GM21360 (cell line): ENCODE measurements at regions not wholly inside any gene's neighbourhood (a gene's known extent, or its start where the extent isn't known, plus 50 kb on each side); places are given as distances from the start of the nearest gene placed in this dataset.

ENCODE experiments used
- ATAC-seq: cut with Tn5 transposase; IDR thresholded peaks from one replicate; pipeline ENCODE4 v1.9.1; 2021; ENCODE audit warnings: mild to moderate bottlenecking, moderate library complexity; ENCODE audit not compliant: unreplicated experiment

DNA sequence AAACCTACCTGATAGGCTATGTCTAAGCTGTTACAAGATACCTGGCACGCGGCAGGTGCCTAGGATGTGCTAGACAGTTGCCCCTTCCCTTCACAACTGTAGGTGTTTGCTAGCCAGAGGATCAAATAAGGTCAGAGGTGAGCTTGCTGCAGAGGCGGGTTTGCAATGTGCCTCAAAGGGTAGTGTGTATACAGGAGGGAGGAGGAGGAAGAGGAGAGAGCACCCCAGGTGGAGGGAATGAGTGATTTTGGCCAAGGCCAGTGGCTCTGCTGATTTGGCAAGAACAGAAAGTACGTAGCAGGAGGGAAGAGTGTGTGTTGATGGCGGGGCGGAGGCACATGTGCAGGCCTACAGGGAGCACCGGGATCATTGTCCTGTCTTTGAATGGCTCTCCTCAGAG lies 236.5 kb downstream of the HAUS1 start:
- ATAC-seq = no peak

DNA sequence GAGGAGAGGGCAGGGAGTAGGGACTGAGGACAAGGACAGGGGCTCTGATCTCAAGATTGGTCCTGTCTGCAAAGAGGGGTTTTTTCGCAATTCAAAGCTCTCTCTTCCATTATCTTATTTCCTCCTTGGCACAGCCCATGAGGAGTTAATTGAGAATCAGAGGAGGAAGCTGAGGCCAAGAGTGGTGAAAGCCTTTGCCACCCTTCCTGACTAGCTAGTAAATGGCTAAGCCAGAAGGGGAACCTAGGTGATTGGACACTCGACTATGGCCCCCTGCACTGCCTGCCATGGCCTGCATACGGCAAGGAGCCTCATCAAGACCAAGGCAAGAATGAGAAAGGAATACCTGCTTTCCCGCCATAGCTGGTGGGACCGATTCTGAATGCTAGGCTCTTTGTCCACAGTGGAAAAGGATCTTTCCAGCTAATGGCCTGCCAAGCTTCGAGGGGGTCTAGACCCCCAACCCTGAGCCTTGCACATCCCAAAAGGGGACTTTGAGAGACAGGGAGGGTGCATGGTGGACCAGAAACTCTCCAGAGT lies 237.9 kb downstream of the HAUS1 start:
- no peak for ATAC-seq

DNA sequence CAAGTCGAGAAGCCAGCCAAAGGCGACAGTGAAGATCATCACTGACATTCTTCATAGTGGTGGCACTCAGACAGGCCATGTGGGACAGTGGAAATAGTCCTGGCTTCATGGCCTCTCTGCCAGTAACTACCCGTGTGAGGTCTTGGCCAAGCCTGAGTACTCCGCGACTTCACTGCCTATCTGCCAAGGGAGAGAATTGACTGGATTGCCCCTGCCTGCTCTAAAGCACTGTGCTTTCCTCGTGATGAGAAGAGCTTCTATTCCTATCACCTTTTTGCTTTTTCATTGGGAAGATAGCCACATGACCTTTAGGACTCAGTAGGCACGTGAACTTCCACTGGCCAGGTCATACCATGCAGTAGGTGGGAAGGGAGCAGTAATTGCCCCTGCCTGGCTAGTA lies 239.3 kb downstream of the HAUS1 start:
- no peak for ATAC-seq

DNA sequence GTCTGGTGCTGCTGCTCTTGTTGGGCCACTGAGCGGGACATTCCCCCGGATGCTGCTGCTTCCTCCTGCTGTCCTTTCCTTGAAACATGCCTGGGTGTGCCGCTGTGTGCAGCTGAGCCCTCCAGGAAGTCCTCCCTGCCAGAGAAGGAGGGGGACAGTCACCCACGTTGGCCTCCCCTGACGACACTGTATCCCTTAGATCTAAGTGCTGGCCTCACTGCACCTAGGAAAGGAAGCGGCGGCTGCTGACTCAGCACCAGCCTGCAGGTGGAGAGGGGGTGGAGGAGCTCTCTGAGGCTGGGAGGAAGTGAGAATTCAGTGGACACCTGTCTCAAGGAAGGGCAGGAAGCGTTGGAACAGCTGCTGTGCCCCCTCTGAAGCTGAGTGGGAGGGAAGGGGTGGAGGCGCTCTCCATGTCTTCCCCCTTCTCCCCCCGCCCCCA lies 239.8 kb downstream of the HAUS1 start:
- no peak for ATAC-seq

DNA sequence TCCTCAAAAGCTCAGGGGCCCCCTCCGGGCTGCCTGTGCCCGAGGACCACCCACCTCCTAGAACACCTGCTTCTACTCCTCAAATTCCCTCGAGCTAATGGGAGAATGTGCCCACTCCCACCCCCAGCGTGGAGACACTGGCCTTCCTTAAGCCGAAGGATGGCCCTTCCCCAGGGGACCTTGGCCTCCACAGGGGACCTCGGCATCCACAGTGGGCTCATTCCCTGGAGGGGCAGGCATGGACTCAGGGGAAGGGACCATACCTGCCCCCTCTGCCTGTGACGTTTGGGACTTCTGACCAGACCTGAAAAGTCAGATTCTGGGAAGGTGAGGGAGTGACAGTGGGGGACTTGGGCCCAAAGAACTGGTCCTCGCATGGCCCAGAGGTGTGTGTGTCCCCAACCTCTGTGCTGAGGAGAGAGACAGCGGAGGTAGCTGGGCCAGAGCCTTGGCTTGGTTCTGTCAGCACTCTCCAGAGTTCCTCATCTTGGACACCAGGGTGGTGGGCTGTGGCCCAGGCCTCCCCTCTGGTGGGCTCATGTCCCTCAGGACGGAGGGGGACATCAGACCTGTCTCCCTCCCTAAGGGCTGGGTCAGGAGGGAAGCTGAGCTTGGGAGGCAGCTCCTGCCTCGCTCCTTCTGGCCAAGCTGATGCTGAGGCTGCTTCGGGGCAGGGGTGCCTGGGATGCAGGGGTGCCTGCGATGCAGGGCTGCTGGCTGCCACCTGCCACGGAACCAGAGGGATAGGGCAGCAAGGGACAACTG lies 240.4 kb downstream of the HAUS1 start:
- ATAC-seq = no peak

DNA sequence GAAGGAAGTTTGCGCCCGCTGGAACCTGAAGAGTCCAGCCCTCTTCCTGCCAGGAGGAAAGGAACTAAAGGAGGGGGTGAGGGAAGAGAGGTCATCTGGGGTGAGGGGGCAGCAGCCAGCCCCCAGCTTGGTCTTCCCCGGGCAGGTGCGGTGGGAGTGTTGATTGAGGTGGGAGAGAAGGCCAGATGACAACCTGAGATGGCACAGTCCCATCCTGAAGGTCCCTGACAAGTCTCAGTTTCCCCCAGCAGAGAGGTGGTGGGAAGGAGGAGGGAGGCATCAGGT lies 240.9 kb downstream of the HAUS1 start:
- no peak for ATAC-seq

DNA sequence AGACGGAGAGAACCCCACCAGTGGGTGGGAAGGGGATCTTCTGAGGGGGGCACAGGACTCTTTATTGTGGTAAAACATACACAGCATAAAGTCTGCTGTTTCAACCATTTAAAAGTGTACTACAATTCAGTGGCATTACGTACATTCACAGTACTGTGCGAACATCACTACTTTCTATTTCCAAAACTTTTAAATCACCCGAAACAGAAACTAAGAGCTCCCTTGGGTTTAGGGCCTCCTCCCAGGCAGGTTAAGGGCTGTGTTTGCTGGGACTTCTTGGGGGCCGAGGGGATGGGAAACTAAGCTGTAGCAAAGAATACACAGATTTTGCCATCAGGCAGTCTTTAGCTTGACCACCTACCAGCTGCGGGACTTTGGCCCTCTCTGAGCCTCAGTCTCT lies 242.0 kb downstream of the HAUS1 start:
- no peak for ATAC-seq

DNA sequence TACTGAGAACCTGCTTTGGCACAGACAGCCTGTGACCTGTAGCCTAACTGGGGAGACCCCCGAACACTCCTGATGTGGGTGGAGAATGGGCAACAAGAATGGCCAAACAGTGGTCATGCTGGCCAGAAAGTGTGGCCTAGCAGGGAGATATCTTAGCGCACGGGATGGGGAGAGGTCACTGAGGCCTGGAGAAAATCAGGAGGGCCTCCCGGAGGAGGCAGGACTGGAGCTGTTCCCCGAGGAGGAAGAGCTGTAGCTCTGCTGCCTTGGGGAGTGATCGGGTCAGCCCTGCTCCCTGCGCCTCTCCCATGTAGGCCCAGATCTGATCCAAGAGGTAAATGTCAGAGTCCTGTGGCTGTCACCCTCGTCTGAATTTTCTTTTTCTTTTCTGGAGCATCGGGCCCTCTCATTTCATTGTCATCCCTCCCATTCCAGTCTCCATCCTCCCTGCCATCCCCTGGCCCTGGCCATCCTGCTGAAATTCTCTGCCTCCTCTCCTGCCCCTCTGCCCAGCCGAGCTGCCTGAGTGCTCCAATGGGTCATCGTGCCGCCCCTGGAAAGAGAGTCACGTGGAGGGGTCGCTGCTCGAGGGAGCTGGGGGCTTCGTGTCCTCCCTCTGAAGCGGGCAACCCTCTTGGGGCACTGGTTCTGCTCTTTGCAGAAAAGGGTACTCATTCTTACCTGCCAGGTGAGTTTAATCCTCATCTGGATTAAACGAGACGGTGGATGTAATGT lies 242.9 kb downstream of the HAUS1 start:
- no peak for ATAC-seq

DNA sequence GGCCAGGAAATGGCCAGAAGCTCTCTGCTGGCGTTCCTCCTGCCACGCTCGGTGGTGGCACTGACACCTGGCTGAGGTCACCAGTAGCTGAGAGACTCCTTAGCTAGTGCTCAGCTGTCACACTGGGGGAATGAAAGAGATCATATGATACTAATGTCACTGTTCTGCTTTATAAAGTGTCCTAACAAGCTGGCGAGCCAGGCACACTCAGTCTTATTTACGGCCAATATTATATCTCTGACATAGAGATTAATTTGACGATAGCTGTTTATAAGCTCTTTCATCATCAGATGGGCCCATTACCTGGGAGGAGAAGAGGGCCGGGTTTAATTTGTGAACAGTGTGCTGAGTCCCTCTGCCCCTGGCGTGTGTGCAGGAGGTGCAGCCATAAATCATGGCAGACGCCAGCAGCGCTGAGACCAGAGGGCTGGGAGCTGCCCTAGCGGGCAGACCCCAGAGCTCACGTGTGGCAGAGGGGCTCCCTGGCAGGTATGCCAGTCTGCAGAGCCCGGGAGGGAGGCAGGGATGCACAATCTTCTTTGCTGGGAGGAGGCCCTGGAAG lies 246.5 kb downstream of the HAUS1 start:
- ATAC-seq = no peak

DNA sequence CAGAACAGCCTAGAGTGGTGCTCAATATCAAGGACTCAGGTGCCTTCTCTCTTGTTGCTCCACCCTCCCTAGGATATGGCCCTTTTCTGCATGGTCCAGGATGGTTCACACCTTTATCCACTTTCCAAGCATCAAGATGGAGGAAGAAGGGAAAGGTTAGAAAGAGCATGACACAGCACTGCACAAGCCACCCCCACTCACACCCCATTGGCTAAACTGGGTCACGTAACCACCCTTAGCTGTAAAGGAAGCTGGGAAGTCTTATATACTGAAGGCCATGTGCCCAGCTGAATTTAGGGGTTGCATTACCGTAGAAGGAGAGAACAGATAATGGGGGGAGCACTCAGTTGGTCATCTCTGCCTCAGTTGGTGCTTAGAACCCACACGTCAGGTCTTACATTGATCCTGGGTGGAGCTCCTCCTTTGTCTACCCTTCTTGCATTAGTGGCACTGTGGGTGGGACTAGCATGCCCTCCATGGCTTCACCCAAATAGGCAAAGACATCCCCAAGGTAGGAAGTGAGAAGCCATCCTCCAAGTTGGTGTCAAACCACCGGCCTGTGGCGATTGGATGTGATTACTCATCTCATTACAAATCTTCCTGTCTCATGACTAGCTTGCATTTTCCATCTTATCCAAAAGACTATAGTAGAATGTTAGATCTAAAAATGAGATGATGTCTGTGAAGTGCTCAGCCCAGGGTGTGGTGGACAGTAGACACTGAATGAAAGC lies 248.5 kb downstream of the HAUS1 start:
- no peak for ATAC-seq

DNA sequence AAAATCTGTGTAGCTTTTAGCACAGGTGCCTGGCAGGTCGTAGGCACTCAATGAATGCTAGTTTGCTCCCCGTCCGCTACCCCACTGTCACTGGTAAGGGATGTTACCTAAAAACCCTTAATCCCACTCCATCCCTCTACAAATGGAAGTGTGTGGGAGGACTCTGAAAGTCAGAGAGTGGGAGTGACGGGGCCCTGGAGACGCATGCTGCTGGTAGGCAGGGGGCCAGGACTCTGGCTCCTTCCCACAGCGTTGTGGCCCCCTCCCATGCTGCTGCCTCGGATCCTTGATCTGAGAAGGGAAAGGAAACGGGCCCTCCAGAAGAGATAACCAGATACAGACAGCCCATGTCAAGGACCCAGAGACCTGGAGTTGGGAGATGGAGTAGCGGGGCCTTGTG lies 249.3 kb downstream of the HAUS1 start:
- no peak for ATAC-seq

DNA sequence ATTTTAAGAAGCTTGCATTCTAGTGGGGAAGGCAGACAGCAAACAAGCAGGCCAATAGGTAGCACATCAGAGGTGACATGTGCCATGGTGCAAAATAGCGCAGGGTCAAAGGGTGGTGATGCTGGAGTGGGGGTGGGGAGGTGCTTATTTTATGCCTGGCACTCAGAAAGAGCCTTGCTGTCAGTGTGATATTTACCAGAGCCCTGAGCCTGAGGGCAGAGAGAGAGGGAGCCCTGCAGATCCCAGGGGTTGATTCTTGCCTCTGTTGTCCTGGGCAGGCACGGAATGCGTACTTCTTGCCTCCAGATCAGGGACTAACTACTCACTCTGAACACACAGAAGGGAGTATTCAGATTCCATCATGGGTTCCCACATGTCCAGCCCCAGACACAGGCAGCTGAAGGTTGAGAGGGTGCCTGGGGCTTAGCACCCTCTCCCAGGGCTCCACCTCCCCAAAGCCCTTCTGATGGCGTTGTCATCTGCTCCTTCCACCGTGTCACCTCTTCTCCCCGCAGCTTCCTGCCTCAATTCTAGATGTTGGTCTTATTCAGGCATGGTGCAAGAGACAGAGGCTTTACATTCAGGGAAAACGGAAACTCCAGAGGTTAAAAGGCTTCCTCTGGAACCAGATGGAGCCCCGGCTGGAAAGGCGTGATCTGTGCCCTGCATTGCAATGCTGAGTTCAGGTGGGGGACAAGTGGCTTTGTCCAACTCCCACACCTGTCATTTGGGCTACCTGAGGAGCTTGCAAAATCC lies 252.3 kb downstream of the HAUS1 start:
- no peak for ATAC-seq

DNA sequence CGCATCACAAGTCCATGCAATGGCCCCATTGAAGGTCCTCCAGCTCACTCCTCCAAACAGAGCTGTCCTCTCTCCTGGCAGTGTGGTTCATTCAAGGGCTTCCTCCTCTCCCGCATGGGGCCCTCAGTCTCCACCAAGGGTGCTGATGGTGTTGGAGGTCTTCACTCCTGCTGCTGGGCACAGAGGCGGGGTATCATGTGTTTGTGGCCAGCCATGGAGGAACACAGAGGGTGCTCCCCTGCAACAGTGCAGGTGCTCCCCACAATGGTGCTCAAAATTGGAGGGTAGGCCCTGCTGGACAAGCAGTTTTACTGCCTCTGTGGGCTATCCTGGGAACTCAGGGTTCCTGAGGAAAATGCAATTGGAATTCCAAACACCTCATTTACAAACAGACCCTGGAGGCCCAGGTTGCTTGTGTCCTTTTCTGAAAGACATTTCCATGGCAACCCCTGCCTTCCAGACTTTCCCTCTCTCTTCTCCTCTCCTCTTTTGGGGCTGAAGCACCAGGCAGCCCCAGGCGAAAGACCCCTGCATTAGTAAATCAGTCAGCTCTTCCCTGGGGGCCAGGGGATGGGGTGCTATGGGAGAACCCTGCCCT lies 256.0 kb downstream of the HAUS1 start:
- no peak for ATAC-seq

DNA sequence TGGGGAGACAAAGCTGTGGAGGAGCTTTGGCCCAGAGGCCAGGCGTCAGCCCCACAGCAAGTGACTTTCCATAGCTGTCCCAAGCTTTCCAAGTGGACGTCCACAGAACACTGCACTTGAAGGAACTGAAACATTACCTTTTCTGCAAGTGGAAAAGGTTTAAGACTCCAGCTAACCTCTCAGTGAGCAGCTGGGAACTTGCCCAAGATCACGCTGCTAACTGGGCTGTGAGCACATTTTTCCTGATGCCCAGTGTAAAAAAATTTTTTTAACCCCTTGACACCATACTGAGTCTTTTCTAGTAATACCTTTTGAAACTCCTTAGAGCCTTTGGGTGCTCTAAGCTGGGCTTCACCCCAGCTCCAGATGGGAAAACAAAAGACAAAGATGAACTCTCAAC lies 256.7 kb downstream of the HAUS1 start:
- ATAC-seq = no peak

DNA sequence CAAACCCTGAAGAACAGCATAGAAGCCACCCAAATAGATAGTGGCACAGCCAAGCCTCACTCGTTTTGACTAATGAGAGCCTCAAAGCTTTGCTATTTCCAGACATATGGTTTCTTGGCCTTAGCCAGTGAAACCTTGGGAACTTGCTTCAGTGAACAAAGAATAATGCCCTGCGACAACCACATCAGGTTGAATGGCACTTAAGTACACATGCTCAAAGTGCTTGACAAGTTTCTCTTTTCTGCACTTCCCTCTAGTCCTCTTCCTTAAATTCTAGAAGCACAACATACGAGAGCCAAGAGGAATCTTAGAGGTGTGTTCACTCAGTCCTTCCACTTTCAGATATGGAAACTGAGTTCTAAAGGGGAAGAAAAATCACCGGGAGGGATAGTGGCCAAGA lies 258.3 kb downstream of the HAUS1 start:
- no peak for ATAC-seq

DNA sequence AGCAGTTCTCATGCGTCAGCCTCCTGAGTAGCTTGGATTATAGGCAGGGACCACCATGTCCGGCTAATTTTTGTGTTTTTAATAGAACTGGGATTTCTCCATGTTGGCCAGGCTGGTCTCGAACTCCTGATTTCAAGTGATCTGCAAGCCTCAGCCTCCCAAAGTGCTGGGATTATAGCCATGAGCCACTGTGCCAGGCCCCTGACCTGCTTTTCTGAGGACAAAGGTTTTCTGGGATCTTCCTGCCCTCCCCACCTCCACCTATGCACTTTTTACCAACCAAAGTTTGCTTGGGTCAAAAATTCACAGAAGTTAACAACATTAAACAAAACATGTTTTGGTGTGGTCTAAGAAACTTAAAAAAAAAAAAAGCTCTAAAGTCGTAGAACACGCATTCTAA lies 259.9 kb downstream of the HAUS1 start:
- no peak for ATAC-seq

DNA sequence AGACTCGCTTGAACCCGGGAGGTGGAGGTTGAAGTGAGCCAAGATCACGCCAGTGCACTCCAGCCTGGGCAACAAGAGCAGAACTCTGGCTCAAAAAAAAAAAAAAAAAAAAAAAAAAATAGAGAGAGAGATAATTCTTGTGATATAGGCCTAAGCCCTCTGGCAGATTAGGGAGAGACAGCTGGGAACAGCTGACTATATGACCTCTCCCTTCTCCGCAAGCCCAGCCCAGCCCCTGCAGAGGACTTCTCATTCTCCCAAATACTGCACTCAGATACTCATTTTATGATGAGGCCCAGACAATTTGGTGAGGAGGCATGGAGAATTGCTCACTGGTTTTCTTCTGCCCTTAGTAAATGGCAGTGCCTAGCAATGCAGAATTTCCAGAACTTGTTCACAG lies 262.0 kb downstream of the HAUS1 start:
- no peak for ATAC-seq

DNA sequence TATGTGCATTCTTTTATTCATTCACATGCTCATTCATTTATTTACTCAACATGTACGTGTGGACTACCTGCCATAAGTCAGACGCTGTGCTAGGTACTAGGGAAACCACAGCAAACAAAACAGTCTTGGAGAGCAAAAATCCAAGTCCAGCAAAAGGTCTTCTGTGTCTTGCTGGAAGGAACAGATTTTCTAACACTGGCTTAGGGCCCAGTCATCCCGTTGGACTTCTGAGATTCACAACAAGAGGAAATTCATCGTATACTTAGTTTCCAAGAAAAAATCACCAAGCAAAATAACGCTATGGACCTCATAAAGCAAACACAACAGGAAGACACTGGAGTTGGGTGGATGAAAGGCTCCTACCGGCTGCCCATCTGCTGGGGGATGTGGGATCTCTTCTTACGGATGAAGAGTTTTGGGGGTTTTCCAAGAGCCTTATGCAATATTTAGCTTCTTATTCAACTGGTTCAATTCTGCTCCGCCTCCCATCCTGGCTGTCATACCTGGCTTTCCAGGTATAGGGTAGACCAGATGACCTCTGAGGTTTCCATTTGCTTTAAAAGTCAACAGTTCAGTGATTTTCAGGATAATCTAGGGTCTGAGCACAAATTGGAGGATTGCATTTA lies 262.7 kb downstream of the HAUS1 start:
- no peak for ATAC-seq

DNA sequence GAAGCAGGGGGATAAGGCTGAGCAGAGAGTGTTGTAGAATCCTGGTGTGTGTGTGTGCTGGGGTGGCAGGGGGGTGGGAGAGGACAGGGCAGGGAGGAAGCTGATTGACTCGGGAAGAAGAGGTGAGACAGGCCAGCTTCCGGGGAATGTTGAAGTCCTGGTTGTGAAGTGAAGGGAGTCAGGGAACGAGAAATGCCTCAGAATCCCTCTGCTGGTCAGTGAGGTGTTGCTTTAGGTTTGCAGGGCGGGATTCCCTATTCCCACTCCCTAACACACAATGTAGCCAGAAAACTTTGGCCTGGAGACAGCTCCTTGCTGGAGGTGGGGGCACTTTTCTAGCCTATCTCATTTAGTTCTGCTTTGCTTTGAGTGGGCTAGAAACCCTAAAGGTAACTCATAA lies 265.1 kb downstream of the HAUS1 start:
- ATAC-seq = no peak

DNA sequence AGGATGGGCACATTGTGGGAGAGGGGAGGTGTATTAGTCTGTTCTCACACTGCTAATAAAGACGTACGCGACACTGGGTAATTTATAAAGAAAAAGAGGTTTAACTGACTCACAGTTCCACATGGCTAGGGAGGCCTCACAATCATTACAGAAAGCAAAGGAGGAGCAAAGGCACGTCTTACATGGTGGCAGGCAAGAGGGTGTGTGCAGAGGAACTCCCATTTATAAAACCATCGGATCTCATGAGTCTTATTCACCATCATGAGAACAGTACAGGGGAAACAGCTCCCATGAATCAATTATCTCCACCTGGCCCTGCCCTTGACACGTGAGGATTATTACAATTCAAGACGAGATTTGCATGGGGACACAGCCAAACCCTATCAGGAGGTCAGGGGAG lies 266.7 kb downstream of the HAUS1 start:
- ATAC-seq = no peak
